MM.1S (cell line): ENCODE measurements at regions not wholly inside any gene's neighbourhood (a gene's known extent, or its start where the extent isn't known, plus 50 kb on each side); places are given as distances from the start of the nearest gene placed in this dataset.
"Not testable (repeated sequence)": the region's sequence is repeated elsewhere in the genome, so short reads cannot be mapped to it uniquely, and the experiment has no call there.

Experiments used
- EZH2 ChIP-seq: fragments of 300-600 bp; sonication (generic); optimal IDR thresholded peaks from 2 replicates; pipeline ENCODE3; 2017; ENCODE audit warnings: low read depth, mild to moderate bottlenecking, antibody characterized with exemption, low read length, mixed read lengths
- EZH2phosphoT487 ChIP-seq: fragments of 300-600 bp; sonication (generic); IDR thresholded peaks from 2 replicates; pipeline ENCODE4 v1.6.1; 2018; ENCODE audit warnings: antibody characterized with exemption, low read length

- TF ChIP-seq EZH2phosphoT487, EZH2: not testable (repeated sequence)
Observed at GRCh38 chr4:9073371-9073770, 96.8 kb upstream of the FAM90A26 start.
